ENCODE measurements at regions not wholly inside any gene's neighbourhood (a gene's known extent, or its start where the extent isn't known, plus 50 kb on each side); places are given as distances from the start of the nearest gene placed in this dataset.

- no peak overlapping the region for H3K4me3 Mint-ChIP-seq (ENCODE audit: low read depth)
- DNase-seq (ENCODE audit: low spot score, unreplicated experiment), result no peak
- peaks cover 2% of the 10 kb centered on the region for H3K36me3 Mint-ChIP-seq (ENCODE audit: insufficient read depth)
- peaks cover 6% of the 10 kb centered on the region for H3K9me3 Mint-ChIP-seq (ENCODE audit: low read depth)
- TF ChIP-seq CTCF (IDR thresholded peaks at IDR 0.05; ENCODE audit: unreplicated experiment), result no peak
- peaks cover 3% of the 10 kb centered on the region for H3K27me3 Mint-ChIP-seq
- no peak overlapping the region for H3K27ac Mint-ChIP-seq
- H3K4me1 Mint-ChIP-seq (ENCODE audit: low read depth), result no peaks in the 10 kb centered on the region
These were observed 127.1 kb upstream of the SMAD3 start for GRCh38 chr15:66938114-66938830.

- peaks cover 2% of the 10 kb centered on the region for H3K36me3 Mint-ChIP-seq (ENCODE audit: insufficient read depth)
- DNase-seq (ENCODE audit: low spot score, unreplicated experiment), result no peak
- H3K27ac Mint-ChIP-seq, result no peak overlapping the region
- peaks cover 6% of the 10 kb centered on the region for H3K9me3 Mint-ChIP-seq (ENCODE audit: low read depth)
- peaks cover 3% of the 10 kb centered on the region for H3K27me3 Mint-ChIP-seq
- TF ChIP-seq CTCF (IDR thresholded peaks at IDR 0.05; ENCODE audit: unreplicated experiment), result no peak
- no peak overlapping the region for H3K4me3 Mint-ChIP-seq (ENCODE audit: low read depth)
- no peaks in the 10 kb centered on the region for H3K4me1 Mint-ChIP-seq (ENCODE audit: low read depth)
These were observed 126.4 kb upstream of the SMAD3 start for GRCh38 chr15:66939016-66939415.

- Mint-ChIP-seq H3K9me3 (ENCODE audit: low read depth) (peaks cover 3% of the 10 kb centered on the region), H3K27me3 (peaks cover 3% of the 10 kb centered on the region), H3K27ac (no peak overlapping the region), H3K4me3 (ENCODE audit: low read depth) (no peak overlapping the region), H3K4me1 (ENCODE audit: low read depth) (no peaks in the 10 kb centered on the region), H3K36me3 (ENCODE audit: insufficient read depth) (no peaks in the 10 kb centered on the region)
- no peak for DNase-seq (ENCODE audit: low spot score, unreplicated experiment)
- TF ChIP-seq CTCF (IDR thresholded peaks at IDR 0.05; ENCODE audit: unreplicated experiment), result no peak
These were observed 125.9 kb upstream of the SMAD3 start for GRCh38 chr15:66939451-66940023.

- no peak for DNase-seq (ENCODE audit: low spot score, unreplicated experiment)
- peaks cover 3% of the 10 kb centered on the region for H3K27me3 Mint-ChIP-seq
- no peak overlapping the region for H3K27ac Mint-ChIP-seq
- no peaks in the 10 kb centered on the region for H3K36me3 Mint-ChIP-seq (ENCODE audit: insufficient read depth)
- TF ChIP-seq CTCF (IDR thresholded peaks at IDR 0.05; ENCODE audit: unreplicated experiment), result no peak
- H3K4me1 Mint-ChIP-seq (ENCODE audit: low read depth), result no peaks in the 10 kb centered on the region
- no peak overlapping the region for H3K4me3 Mint-ChIP-seq (ENCODE audit: low read depth)
- H3K9me3 Mint-ChIP-seq (ENCODE audit: low read depth), result peaks cover 2% of the 10 kb centered on the region
These were observed 125.0 kb upstream of the SMAD3 start for GRCh38 chr15:66940368-66940767.

GRCh38 chr15:66941108-66941711, 124.2 kb upstream of the SMAD3 start:
- H3K4me3 Mint-ChIP-seq (ENCODE audit: low read depth), result no peak overlapping the region
- H3K36me3 Mint-ChIP-seq (ENCODE audit: insufficient read depth), result no peaks in the 10 kb centered on the region

More at GRCh38 chr15:66941108-66941711, 124.2 kb upstream of the SMAD3 start:
- H3K27ac Mint-ChIP-seq, result no peak overlapping the region
- H3K27me3 Mint-ChIP-seq, result peaks cover 9% of the 10 kb centered on the region
- H3K4me1 Mint-ChIP-seq (ENCODE audit: low read depth), result no peaks in the 10 kb centered on the region
- TF ChIP-seq CTCF (IDR thresholded peaks at IDR 0.05; ENCODE audit: unreplicated experiment), result no peak
- DNase-seq (ENCODE audit: low spot score, unreplicated experiment), result no peak
- peaks cover 2% of the 10 kb centered on the region for H3K9me3 Mint-ChIP-seq (ENCODE audit: low read depth)

Measured in progenitor cell of endocrine pancreas (in vitro differentiated cells).